NCI-H2227 (cell line): ENCODE measurements at regions not wholly inside any gene's neighbourhood (a gene's known extent, or its start where the extent isn't known, plus 50 kb on each side); places are given as distances from the start of the nearest gene placed in this dataset.

Source experiments
- DNase-seq: peaks from one replicate; lab custom pipeline; 2025; ENCODE audit not compliant: unreplicated experiment; lab: John Stamatoyannopoulos, UW

GRCh38 chr18:74023220-74023619 lies 124.4 kb downstream of the FBXO15 start:
- no peak for DNase-seq

GRCh38 chr18:74019864-74020263 lies 127.8 kb downstream of the FBXO15 start:
- no peak for DNase-seq

GRCh38 chr18:74013955-74014354 lies 133.7 kb downstream of the FBXO15 start:
- no peak for DNase-seq

DNA sequence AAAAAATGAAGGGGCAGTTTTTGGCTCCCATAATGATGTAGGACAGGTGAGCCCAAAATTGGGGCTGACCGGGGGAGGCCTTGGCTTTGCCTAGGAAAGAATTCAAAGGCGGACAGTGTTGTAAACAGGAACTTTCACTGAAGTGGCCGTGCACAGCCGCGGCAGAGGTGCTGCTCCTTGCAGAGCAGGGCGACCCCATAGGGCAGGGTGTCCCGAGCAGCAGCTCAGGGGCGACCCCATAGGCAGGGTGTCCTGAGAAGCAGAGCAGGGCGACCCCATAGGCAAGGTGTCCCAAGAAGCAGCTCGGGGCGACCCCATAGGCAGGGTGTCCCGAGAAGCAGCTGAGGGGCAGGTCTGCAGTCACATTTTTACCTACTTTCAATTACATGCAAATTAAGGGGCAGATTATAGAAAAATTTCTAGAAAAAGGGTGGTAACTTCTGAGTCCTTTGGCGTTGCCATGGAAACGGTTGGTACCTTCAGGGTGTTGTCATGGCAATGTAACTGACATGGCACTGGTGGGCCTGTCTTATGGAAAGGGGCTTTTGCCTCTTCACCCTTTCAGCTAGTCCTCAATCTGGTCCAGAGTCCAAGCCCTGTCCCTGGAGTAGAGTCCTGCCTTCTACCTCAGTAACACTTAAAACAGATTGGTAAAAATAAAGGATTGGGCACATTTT lies 134.5 kb downstream of the FBXO15 start:
- no peak for DNase-seq

DNA sequence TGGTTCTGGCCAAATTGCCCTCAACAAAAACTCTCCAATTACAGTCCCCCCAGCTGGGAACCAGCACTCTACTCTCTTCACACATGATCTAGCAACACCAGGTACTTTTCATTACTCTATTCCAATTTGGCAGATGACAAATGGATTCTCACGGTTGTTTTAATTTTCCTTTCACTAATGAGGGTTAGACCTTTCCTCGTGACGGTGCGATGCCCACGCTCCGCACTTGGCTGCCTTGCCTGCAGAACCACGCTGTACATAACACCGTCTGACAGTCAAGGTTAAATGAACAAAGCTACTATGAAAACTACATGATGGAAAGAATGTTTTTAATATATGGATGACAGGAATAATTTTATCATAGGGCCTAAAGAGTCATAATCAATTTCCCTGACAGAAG lies 141.5 kb downstream of the FBXO15 start:
- no peak for DNase-seq

DNA sequence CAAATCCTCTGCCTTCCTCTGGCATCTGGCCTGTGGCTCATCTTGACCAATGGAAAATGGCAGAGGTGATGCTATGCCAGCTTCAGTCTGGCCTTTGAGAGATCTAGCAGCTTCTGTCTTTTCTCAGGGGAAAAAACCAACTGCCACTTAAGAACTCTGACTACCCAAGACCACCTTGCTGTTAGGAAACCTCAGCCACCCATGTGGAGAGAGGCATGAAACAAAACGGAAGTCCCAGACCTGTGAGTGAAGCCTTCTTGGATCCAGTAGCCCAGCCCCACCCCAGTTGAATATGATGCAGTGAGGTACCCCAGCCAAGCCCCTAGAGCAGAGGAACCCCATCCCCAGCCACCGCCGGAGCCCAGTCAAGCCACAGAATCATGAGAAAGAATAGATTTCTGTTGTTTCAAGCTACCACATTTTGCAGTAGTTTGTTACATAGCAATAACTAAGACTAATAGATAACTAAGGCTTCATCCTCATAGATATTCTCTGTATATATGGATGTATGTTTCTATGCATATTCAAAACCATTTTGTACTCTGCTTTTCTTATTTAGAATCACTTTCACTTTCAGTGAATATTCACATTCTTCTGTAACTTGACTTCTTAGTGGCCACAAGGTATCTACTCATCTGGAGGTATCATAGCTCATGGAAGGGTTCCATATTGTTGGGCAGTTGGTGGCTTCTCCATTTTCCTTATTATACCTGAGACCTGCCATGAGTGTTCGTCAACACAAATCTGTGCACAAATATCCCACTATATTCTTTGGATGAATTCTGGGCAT lies 142.1 kb downstream of the FBXO15 start:
- DNase-seq = no peak

DNA sequence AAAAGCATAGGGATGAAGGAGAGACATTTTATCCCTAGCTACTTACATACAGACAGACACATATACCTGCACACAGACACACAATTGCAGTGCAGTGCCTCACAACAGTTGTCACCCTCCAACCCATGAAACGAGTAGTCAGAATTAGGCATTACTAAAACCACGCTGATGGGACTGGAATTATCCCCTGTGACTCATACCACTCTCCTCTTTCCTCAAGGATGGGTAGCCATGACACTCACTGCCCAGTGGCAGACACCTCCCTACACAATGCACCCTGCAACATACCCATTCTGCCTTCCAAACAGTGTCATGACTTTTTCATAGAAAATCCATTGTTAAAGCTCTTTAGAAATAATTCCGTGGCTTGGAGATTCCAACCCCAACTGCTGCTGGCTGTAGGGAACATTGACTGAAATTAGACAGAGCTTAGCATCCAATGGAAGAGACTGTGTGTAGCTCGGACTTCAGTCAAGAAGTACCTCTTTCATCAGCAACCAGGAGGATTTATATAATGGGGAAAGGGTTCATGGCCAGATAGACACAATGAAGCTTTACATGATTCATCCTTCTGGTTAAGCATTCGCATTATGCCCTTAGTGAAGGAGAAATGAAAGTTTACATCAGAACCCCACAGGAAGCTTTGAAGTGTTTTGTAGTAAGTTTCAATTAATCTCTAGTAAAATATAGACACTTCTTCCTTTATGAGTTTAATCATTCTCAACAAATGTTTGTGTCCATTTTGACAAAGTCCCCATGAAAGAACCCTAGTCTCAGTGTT lies 155.2 kb downstream of the FBXO15 start:
- DNase-seq = no peak

DNA sequence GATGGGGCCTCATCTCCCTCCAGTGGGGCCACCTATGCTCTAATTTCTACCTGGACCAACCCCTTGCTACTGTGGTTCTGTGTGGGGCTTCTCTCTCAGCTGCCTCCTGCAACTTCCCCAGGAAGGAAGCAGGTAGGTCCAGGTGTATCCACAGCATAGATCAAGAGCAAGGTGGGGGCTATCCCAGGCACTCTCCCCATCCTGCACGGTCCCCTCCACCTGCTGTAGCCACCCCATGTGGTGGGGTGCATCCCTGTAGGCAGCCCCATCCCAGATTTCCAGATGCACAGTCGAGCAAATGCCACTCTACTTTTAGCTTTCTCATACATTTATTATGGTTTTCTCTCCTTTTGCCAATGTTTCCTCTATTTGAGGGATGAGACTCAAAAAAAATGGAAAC lies 156.1 kb downstream of the FBXO15 start:
- DNase-seq = no peak

DNA sequence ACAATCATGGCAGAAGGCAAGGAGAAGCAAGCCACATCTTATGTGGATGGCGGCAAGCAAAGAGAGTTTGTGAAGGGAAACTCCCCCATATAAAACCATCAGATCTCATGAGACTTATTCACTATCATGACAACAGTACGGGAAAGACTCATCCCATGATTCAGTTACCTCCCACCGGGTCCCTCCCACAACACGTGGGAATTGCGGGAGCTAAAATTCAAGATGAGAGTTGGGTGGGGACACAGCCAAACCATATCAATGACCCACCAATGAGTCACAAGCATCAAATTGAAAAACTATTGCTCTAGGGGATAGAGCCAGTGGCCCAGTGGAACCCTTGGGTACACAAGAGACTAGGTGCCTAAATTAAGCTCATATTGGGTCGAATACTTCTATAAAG lies 157.4 kb downstream of the FBXO15 start:
- DNase-seq = no peak

DNA sequence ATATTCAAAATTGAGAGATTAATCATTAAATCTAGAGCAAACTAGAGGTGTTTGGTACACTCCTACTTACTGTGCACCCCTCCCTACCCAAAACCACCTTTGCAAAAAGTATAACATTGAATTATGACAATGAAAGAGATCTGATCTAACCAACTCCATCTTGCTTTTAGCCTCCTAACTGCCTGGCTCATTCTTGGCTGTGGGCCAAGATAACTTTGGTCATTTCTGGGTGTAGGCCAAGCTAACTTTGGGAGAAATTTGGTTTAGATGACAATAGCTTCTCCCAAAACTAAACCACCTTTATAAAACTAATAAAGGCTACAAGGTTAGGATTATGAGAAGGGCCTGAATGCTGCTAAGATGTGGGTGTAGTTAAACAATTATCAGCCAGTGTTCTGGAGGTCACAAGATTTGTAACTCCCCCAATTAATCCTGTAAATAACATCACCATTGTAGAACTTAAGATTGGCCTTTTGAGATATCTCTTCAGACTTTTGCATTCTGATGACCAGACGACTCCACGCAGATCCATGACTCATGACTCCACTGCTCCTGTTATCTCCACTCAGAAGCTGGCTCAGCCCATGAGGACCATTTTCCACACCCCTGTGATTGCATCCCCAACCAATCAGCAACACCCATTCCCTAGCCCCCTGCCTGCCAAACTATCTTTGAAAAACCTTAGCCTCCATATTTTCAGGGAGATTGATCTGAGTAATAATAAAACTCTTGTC lies 160.2 kb downstream of the FBXO15 start:
- no peak for DNase-seq

DNA sequence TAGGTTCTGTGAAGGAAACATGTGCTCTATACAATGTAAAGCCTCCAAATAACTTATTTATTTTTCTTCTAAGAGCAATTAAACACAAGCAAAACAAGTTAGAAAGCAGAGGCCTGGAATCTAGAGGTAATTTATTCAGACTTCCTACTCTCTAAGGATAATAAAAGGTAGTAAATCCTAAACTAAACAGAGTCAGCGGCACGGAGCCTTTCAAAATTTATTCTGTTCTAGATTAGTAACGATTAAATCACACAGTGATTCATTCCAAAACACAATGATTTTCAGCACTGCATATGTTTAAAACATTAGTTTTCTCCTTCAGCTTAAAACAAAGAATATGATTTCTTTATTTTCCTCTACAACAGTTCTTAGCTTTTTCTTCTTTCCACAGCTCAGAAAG lies 160.9 kb downstream of the FBXO15 start:
- no peak for DNase-seq

DNA sequence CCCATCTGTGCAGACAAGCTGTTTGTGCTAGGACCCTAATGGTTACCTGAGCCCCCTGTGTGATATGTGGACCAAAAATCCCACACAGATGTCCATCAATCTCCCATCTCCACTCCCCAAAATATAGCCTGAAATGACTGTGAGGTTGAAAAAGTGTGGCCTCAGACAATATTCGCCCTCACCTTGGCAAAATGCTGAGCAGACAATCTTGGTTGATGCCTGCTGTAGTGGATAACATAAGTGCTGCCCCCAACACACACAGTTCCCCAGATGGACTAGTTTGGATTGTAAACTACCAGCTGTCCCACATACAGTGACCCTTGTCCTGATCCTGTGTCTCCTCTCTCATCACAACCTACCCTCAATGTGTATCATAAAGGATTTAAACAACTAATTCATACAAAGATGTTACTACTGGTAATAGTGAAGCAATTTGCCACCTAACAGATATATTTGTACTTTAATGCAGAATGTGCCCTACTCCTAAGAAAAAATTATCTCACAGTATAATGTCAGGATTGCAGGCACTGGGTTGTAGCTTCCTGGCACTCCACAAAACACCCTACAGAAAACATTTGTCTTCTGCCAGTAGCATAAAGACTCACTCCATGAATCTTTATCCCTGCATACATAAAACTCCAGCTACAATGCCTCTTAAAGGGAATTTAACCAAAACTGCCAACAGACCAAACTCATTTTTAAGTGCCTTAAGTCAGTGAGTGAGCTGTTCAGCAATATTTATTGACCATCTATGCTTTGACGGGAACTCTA lies 161.6 kb downstream of the FBXO15 start:
- DNase-seq = no peak

DNA sequence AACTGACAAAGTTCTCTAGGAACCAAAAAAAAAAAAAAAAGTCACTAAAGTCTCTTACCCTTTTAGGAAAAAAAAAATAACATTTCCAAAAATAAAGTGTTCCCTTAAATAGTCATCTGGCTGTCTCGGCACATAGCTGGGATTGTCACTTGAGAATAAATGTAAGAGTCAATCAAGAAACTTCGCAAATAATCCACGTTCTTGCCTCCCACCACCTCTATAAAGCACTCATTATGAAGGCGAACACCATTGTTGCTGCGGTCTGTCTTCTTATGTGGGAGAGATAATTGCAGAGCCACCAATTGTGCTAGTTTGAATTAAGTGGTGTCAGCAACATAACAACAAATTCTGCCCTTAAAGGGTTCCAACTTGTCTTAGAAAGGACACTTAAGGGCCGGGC lies 163.7 kb downstream of the FBXO15 start:
- DNase-seq = no peak

- no peak for DNase-seq
These were observed 164.1 kb downstream of the FBXO15 start for GRCh38 chr18:73983496-73983895.

DNA sequence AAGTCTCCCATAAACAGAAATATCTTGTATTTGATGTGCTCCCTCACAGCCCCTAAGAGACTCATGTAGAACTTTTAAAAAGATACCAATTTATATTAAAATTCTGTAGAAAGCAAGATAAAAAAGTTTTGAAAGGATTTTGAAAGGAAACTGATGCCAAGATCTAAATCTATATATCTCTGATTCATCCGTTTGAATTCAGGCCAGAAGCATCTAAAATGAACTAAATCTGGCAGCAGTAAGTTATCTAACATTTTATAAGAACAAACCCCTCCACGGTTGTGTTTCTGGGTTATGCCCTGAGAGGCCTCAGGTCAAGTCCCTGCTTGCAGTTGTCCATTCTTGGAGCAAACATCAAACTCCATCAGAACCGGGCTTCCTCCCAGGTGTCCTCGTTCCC lies 165.8 kb downstream of the FBXO15 start:
- no peak for DNase-seq

DNA sequence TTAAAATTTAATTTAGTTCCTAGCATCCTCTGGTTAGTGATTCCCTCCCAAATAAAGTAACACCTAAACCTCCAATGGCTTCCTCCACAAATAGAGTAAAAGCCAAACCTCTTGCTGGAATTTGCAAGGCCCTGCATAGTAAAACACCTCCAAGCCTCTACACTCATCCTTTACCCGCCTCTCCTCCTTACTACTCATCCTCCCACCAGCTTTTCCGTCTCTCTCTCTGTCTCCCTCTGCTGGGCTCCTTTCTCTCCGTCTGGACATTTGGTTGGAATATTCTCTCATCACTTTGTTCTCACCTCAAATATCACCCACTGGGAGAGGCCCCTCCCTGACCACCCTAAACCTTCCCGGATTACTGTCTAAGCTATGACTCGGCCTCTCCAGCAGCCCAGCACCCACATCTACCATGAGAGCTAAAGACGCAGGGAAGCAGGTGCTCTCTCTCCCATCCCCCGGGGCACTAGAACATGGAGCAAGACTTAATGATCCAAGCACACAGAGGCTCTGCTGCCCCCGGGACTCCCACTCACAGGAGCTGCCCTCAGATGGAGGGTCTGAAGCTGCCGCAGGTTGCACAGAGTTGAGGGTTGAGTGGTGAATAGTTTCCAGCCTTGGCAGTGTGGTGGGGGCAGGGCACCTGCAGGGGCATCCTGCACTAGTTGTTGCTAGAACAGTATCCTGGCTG lies 167.2 kb downstream of the FBXO15 start:
- DNase-seq = no peak

DNA sequence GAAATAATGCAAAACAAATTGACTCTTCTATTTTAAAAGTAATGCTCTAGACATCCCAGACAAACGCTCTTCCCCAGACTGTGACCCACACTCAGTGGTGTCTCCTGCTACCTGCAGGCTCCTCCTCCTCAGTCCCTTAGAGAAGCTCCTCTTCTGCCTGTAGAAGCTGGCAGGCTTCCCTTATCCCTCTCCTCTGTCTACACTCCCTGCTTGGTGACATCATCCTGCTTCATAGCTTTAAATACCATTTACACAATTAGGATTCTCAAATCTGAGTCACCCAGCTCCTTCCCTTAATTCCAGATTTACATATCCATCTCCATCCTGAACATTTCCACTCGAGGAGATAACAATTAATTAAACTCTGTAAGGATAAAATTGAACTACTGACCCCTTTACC lies 167.9 kb downstream of the FBXO15 start:
- DNase-seq = no peak

DNA sequence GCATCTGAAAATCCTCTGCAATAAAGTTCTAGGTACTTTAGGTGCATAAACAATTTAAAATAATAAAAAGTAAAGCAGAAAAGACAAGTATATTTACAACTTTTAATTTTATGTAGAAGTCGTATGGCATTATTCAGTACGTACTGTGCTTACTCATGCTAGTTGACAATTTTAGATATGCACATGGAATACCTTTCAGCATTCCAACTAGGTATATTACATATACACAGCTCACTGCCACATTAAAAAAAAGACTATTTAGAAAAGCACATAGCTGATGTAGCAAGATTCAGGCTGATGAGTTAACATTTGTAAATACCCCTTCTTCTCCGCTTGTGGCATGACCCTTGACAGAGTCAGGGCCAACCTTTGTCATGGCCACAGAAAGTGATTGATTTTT lies 171.2 kb downstream of the FBXO15 start:
- no peak for DNase-seq

DNA sequence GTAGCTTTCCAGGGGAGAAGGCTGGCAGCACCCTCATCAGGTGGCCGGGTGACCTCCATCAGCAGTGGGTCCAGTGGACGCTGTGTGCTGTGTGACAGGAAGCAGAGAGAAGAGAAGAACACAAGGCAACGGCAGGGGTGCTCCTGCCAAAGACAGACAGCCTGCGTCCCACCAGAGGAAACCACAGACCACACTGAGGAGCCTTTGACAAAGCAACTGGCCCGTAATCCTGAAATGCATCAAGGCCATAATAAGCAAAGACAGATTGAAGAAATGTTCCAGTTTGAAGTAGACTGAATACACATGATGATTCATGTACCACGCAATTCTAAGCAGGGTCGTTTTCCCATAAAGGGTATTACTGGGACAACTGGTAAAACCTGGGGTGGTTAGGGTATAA lies 172.4 kb downstream of the FBXO15 start:
- no peak for DNase-seq

DNA sequence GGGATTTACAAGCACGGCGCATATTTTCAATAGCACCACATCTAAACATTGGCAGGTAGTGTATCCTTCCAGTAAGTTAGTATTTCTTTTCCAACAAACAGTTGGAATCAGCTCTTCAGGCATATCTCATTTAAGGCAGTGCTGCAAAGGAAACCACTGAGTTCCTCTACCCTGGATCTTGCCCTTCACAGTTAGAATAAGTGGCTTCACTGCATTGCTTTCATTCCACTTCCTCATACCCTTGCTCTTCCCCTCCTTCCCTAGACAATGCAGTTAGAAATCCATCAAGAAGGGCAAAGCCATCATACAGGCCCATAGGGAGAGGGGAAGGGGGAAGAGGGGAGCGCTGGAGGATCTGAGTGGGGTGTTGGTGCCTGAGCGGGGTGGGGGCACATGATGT lies 173.7 kb downstream of the FBXO15 start:
- no peak for DNase-seq
